Adrenal gland (tissue), 5 donors: ENCODE measurements at regions not wholly inside any gene's neighbourhood (a gene's known extent, or its start where the extent isn't known, plus 50 kb on each side); places are given as distances from the start of the nearest gene placed in this dataset.

Experiments used
- POLR2A ChIP-seq, 2 donors: fragments of 450-650 bp; IDR thresholded peaks; one replicate each; pipeline ENCODE4 v1.6.1; 2017; ENCODE audit warnings: antibody characterized with exemption in 2 of 2, mild to moderate bottlenecking in 2 of 2, moderate library complexity in 1 of 2
- TF ChIP-seq, protein P1 (sequence below), 6 experiments: fragments of 450-650 bp in 4 of 6; fragments of 200-600 bp in 2 of 6; sonication (generic) in 1 of 6; IDR thresholded peaks; 1 replicate in 5 of 6; 2 replicates in 1 of 6; pipeline versions ENCODE4 v1.5.1 to v1.8.0; 2016 to 2021; ENCODE audit warnings: antibody characterized with exemption in 6 of 6, mild to moderate bottlenecking in 2 of 6, moderate library complexity in 1 of 6
- donor health status: DM: no; HTN: no; CAD: no.

DNA sequence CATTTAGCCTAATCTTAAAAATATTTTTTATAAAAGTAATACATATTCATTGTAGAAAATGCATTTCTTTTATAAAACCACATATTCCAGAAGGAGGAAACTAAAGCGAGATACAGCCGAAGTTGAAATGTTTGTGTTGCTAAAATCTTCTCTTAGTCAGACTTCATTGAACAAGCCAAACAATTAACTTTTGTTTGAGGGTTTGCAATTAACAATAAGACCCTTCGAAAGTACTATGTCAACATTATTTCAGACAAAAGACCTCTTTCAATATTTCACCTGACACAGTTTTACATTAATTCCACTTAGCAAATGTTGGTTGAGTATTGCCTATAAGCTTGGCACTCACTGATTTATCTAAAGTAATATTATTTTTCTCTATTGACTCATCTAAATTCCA, 354.0 kb upstream of the ADAMTS5 start:
- TF ChIP-seq, protein P1, sequence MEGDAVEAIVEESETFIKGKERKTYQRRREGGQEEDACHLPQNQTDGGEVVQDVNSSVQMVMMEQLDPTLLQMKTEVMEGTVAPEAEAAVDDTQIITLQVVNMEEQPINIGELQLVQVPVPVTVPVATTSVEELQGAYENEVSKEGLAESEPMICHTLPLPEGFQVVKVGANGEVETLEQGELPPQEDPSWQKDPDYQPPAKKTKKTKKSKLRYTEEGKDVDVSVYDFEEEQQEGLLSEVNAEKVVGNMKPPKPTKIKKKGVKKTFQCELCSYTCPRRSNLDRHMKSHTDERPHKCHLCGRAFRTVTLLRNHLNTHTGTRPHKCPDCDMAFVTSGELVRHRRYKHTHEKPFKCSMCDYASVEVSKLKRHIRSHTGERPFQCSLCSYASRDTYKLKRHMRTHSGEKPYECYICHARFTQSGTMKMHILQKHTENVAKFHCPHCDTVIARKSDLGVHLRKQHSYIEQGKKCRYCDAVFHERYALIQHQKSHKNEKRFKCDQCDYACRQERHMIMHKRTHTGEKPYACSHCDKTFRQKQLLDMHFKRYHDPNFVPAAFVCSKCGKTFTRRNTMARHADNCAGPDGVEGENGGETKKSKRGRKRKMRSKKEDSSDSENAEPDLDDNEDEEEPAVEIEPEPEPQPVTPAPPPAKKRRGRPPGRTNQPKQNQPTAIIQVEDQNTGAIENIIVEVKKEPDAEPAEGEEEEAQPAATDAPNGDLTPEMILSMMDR (IDR thresholded peaks at IDR 0.05) = no peak
- no peak for TF ChIP-seq POLR2A (IDR thresholded peaks at IDR 0.05)
